ENCODE measurements at regions not wholly inside any gene's neighbourhood (a gene's known extent, or its start where the extent isn't known, plus 50 kb on each side); places are given as distances from the start of the nearest gene placed in this dataset.
"Not testable (repeated sequence)": the region's sequence is repeated elsewhere in the genome, so short reads cannot be mapped to it uniquely, and the experiment has no call there.

DNA sequence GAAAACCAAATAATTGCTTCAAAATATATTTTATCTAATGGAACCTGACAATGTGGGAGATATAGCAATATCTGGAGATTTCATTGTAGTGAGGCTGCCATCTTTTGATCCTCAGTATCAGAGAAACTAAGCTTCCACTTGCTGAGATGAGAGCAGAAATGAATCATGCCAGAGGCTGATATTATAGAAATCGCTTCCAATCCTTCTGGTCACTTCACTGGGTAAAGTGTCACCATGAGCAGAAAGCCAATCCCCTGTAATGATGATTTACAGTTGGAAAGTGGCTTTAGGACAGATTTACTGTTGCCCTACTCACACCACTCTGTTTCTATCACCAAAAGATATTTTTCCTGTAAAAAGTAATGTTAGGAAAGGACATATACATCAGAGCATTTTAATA is 365.0 kb upstream of the VRK2 start:
- no peak for DNase-seq (ENCODE audit: low spot score)
- in situ Hi-C loops (cut with HindIII; ENCODE audit: low sequenced_read_pairs) = no loop called here

DNA sequence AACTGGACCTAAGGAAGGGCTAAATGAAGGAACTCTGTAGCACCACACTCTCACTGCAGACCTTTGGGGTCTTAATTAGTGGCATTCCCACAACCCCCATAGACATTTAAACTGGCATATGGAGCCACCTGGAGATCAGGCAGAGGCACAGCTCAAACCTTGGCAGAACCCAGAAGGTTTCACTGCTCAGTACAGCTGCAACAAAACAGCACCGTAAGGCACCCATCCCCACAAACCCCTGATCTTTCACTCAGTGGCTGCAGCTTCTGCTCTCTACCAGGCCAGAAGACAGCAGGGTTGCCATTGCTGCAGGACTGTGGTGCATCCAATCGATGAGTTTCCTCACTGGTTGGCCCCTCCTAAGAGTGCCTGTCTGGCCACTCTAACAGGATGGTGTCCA is 361.6 kb upstream of the VRK2 start:
- no peak for DNase-seq (ENCODE audit: low spot score)
- in situ Hi-C loops (cut with HindIII; ENCODE audit: low sequenced_read_pairs) = no loop called here

GRCh38 chr2:57692395-57692794 is 354.2 kb upstream of the VRK2 start:
- in situ Hi-C loops (cut with HindIII; ENCODE audit: low sequenced_read_pairs) = no loop called here
- no peak for DNase-seq (ENCODE audit: low spot score)

DNA sequence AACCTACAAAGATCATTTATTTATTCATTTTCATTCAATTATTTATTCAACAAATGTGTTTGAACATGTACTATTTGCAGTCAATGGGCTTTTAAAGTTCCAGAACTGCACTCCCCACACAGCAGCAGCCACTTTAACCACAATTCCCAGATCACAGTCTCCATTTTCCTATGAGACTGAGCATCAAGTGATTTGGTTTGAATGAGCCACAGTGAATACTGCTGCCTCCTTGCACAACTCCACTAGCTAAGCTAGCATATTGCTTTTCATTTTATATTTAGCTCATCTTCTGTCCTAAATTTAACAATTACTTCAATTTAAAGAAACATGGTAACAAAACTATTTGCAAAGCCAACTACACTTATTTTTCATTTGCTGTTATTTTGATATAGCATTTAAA is 353.4 kb upstream of the VRK2 start:
- in situ Hi-C loops (cut with HindIII; ENCODE audit: low sequenced_read_pairs) = no loop called here

GRCh38 chr2:57693965-57694364 is 352.6 kb upstream of the VRK2 start:
- in situ Hi-C loops (cut with HindIII; ENCODE audit: low sequenced_read_pairs) = no loop called here
- DNase-seq (ENCODE audit: low spot score) = no peak

More for the DNA sequence above, 353.4 kb upstream of the VRK2 start:
- DNase-seq (ENCODE audit: low spot score) = no peak

DNA sequence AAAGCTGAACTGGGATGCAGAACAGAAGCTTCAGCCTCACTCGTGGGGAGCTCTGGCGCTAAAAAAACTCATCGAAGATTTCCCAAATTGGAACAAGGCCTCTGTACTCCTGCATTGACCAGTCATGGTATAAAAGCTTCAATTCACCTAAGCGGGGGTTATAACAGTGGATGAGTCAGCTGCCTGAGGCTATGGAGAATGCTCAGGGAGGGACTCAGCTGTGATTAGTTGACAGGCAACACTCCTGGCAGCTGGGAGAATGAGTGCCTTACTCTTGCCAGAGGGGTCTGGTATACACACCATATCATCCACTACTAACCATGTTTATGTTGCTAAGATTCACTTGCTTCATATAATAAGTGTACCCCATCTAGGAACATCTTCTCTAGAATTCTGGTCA is 350.6 kb upstream of the VRK2 start:
- in situ Hi-C loops (cut with HindIII; ENCODE audit: low sequenced_read_pairs) = no loop called here
- no peak for DNase-seq (ENCODE audit: low spot score)

- in situ Hi-C loops (cut with HindIII; ENCODE audit: low sequenced_read_pairs) = no loop called here
Observed at GRCh38 chr2:57698392-57698791, 348.2 kb upstream of the VRK2 start.

DNA sequence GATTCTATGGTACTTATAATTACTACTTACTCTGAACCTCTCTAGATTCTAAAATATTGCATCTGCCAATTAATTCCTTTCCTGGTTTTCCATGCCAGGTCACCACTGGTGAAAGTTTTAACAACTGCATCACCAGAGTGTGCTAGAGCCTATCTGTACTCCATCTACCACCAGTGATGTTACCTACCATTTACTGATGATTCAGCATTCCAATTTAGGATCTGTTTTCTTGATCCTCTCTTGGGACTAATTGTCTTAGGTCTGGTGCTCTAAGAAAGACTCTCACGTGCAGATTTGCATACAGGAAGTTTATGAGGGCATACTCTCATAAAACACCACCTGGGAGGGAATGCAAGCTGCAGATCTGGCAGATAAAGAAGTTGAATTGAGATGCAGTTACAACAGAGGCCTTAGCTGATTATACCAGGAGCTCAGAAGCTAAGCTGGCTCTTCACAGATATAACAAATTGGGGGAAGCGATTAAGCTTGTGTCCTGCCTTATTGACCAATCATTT is 347.6 kb upstream of the VRK2 start:
- in situ Hi-C loops (cut with HindIII; ENCODE audit: low sequenced_read_pairs) = no loop called here
- no peak for DNase-seq (ENCODE audit: low spot score)

More at GRCh38 chr2:57698392-57698791, 348.2 kb upstream of the VRK2 start:
- no peak for DNase-seq (ENCODE audit: low spot score)

DNA sequence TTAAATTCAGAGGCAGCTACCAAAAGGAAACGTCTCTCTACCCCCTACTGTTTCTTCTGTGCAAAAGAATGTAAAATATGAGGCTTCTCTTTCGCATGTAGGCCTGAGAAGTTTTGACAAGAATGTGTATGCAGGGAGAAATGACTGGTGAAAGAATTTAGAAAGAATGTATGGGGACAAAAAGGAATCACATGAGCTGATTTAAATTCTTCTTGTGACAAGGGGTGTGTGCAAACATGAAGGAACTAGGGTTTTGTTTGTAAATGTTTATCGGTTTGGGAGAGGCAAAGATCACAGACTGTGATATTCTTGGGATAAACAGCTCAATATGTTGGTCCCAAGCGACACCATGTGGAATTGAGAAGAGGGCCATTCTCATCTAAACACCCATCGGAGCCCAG is 345.2 kb upstream of the VRK2 start:
- no peak for DNase-seq (ENCODE audit: low spot score)
- in situ Hi-C loops (cut with HindIII; ENCODE audit: low sequenced_read_pairs) = no loop called here

GRCh38 chr2:57703407-57703806 is 343.2 kb upstream of the VRK2 start:
- in situ Hi-C loops (cut with HindIII; ENCODE audit: low sequenced_read_pairs) = no loop called here
- DNase-seq (ENCODE audit: low spot score) = no peak

- in situ Hi-C loops (cut with HindIII; ENCODE audit: low sequenced_read_pairs); DNase-seq (ENCODE audit: low spot score): not testable (repeated sequence)
Observed at GRCh38 chr2:57707794-57708193, 338.8 kb upstream of the VRK2 start.

DNA sequence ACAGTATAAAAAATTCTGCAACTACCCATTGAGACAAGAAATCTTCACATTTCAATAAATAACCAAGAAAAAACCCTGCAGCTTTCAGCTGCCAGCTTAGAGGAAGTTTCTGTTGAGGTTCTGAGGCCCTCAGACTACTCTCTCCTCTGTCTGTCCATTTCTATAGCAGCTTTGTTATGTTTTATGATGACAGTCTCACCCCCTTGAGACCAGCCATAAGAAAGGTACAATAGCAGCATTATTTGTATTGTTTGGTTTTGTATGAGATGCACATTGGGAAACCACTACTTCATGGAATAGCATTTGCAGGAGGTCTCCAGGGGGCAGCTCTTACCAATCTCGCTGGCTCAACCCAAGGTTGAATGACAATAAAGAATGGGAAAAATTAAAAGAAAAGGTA is 334.6 kb upstream of the VRK2 start:
- in situ Hi-C loops (cut with HindIII; ENCODE audit: low sequenced_read_pairs) = no loop called here
- no peak for DNase-seq (ENCODE audit: low spot score)

DNA sequence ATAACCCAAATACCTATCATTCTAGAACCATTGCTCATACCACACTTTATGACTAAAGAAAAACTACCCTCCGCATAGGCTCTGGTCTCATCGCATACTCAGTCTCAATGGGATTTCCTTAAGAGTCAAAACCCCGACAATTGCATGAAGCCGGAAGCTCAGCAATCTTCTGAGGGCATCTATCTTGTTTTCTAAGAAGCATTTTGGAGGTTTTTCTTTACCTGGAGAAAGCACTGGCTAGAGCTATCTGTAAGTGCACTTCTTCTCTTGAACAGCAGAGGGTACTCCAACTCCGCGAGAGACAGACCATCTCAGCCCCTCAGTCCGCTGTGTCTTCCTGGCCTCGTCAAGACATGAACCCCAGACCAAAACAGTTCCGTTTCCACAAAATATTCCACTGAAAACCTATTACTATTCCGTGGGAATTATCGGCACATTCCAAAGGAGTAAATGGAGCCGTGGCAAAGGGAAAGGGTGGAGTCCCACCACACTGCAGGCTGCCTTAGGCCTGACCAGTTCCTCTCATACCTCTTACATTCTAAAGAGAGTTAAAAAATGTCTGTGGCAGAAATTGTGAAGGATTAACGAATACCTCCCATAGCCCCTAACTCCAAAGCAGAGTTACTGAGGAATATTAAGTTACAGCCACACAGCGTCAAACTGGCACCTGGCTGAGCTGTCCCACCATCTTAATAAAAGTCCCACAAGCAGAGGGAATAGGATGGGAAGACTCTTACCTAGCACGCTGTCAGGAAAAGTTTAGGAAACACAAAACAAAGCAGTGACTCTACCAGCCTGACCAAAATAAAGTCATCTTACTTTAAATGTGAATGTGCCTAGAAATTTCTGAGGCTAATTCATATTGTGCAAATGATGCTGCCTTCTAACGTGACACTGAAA is 325.6 kb upstream of the VRK2 start:
- in situ Hi-C loops (cut with HindIII; ENCODE audit: low sequenced_read_pairs) = no loop called here
- DNase-seq (ENCODE audit: low spot score) = peak; percentile 37

- in situ Hi-C loops (cut with HindIII; ENCODE audit: low sequenced_read_pairs) = no loop called here
- DNase-seq (ENCODE audit: low spot score) = no peak
Observed at GRCh38 chr2:57725337-57725947, 321.2 kb upstream of the VRK2 start.

DNA sequence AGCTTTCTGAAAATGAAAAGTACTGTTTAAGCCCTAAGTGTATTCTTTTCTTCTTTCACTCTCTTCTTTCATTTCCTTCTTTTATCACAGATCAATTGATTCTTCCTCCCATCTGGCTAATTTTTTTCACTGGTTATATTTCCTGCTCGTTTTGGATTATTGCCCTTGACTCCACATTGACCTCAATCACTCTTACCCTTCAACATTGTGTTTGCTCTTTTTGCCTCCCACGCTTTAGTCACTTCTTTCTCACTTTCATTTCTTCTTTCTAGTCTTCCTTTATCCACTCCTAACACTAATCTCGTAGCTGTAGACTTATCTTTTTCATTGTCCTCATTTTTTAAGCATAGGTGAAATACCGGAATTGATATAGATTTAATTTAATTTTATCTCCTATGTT is 320.3 kb upstream of the VRK2 start:
- in situ Hi-C loops (cut with HindIII; ENCODE audit: low sequenced_read_pairs) = no loop called here
- no peak for DNase-seq (ENCODE audit: low spot score)

DNA sequence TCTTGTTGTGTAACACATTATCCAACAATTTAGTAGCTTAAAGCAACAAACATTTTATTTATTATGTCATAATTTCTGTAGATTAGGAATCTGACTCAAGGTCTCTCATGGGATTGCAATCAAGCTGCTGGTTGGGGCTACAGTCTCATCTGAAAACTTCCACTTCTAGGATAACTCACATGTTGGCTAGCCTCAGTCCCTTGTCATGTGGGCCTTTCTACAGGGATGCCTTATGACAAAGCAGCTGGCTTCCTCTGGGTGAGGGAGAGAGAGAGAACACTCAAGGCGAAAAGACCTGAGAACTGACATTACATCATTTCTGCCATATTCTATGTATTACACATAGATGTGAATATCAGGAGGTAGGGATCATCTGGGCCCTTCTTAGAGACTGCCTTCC is 317.9 kb upstream of the VRK2 start:
- in situ Hi-C loops (cut with HindIII; ENCODE audit: low sequenced_read_pairs) = no loop called here
- DNase-seq (ENCODE audit: low spot score) = no peak

DNA sequence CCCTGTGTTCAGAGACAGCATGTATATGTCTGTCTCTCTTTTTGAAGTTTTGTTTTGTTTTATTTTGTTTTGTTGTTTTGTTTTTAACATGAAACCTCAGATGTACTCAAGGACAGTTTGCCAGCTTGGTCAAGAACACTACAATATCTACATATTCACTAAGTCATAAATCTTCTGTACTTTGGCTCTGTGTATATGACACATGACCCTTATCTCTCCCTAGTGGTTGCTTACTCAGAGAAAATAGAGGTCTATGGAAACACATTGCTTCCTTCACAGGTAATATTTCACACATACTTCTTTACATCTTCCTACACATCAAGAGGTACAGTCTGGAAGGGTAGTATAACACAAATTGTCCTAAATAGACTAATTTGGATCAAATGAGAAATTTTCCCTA is 312.6 kb upstream of the VRK2 start:
- in situ Hi-C loops (cut with HindIII; ENCODE audit: low sequenced_read_pairs) = no loop called here
- DNase-seq (ENCODE audit: low spot score) = no peak

DNA sequence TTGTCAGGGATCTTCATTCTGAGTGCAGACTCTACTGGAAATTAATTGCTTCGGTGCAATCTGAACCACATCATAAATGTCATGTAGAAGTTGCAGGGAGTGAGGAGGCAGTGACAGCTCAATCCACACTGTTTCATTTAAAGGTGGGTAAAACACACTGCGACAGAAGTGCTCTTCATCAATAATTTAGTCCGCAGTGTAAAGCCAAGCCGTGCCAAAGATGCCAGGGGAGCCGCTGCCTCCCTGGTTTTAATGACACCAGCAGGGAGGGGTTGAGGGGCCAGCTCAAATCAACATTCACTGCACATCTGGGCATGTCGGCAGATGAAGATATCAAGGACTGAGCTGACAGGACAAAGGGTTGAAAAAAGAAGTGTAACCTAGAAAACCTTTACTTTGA is 305.7 kb upstream of the VRK2 start:
- in situ Hi-C loops (cut with HindIII; ENCODE audit: low sequenced_read_pairs) = no loop called here
- DNase-seq (ENCODE audit: low spot score) = no peak

GRCh38 chr2:57753636-57754035 is 293.0 kb upstream of the VRK2 start:
- in situ Hi-C loops (cut with HindIII; ENCODE audit: low sequenced_read_pairs) = no loop called here

GRCh38 chr2:57758686-57759085 is 287.9 kb upstream of the VRK2 start:
- in situ Hi-C loops (cut with HindIII; ENCODE audit: low sequenced_read_pairs) = no loop called here
- DNase-seq (ENCODE audit: low spot score) = no peak

More at GRCh38 chr2:57753636-57754035, 293.0 kb upstream of the VRK2 start:
- DNase-seq (ENCODE audit: low spot score) = no peak

DNA sequence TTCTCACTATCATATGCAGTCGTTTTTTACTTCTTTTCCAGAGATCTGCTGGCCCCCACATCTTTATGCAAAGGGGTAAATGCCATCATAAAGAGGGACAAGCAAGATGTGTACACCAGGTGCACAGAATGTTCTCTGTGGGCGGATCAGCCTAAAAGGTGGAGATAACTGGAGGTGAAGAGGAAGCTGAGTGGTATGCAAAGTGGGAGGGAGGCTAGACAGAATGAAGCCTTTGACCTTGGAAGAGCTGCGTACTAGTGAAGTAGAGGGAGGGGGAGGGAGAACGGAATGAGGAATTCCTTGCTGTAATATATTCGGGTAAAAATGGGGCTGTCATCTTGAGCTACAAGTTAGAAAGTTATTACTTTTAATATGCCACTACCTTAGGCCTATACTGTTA is 287.5 kb upstream of the VRK2 start:
- in situ Hi-C loops (cut with HindIII; ENCODE audit: low sequenced_read_pairs) = no loop called here
- no peak for DNase-seq (ENCODE audit: low spot score)
